Thyroid gland (tissue), 4 donors: ENCODE measurements at regions not wholly inside any gene's neighbourhood (a gene's known extent, or its start where the extent isn't known, plus 50 kb on each side); places are given as distances from the start of the nearest gene placed in this dataset.

Experiments
- DNase-seq, 2 donors: peaks; one replicate each; pipeline ENCODE4 v3.0.0-alpha.2; 2019
- H3K27ac ChIP-seq, 3 donors: fragments of 200-600 bp; sonication (generic); 1 replicate in 2 of 3; 2 replicates in 1 of 3; pipeline ENCODE4 v1.5.1; 2016 to 2019; ENCODE audit warnings: mild to moderate bottlenecking in 1 of 3, moderate library complexity in 1 of 3
- H3K27me3 ChIP-seq: fragments of 200-600 bp; sonication (generic); one replicate; pipeline ENCODE4 v1.5.1; 2019
- H3K36me3 ChIP-seq, 2 donors: fragments of 200-600 bp; sonication (generic); one replicate each; pipeline ENCODE4 v1.5.1; 2016 to 2019
- H3K4me1 ChIP-seq, 2 donors: fragments of 200-600 bp; sonication (generic); one replicate each; pipeline ENCODE4 v1.5.1; 2017 to 2019
- H3K4me3 ChIP-seq, 3 donors: fragments of 200-600 bp; sonication (generic); replicated peaks in 1 of 3; 1 replicate in 2 of 3; 2 replicates in 1 of 3; pipeline ENCODE4 v1.5.1; 2016; ENCODE audit warnings: mild to moderate bottlenecking in 1 of 3
- H3K9me3 ChIP-seq: fragments of 200-600 bp; sonication (generic); one replicate; pipeline ENCODE4 v1.5.1; 2017
- POLR2A ChIP-seq, 2 donors: fragments of 450-650 bp; IDR thresholded peaks; one replicate each; pipeline ENCODE4 v1.6.1; 2017; ENCODE audit warnings: antibody characterized with exemption in 2 of 2, mild to moderate bottlenecking in 2 of 2, moderate library complexity in 1 of 2
- WGBS, 2 donors: methylation state at CpG; one replicate each; pipeline ENCODE4 v1.1.5; 2017; 5-methylcytosine and 5-hydroxymethylcytosine counted together
- intact Hi-C: fragments of 100-400 bp; cut with DNase I; formaldehyde crosslinking; loops from one replicate; pipeline ENCODE4 v1.15.1; 2023
- TF ChIP-seq, protein P1 (sequence below), 6 experiments: fragments of 200-600 bp in 3 of 6; fragments of 450-650 bp in 3 of 6; sonication (generic) in 3 of 6; IDR thresholded peaks; one replicate each; pipeline ENCODE4 v1.5.1; 2016 to 2019; ENCODE audit warnings: antibody characterized with exemption in 6 of 6, mild to moderate bottlenecking in 2 of 6, inconsistent platforms in 1 of 6, moderate library complexity in 1 of 6

DNA sequence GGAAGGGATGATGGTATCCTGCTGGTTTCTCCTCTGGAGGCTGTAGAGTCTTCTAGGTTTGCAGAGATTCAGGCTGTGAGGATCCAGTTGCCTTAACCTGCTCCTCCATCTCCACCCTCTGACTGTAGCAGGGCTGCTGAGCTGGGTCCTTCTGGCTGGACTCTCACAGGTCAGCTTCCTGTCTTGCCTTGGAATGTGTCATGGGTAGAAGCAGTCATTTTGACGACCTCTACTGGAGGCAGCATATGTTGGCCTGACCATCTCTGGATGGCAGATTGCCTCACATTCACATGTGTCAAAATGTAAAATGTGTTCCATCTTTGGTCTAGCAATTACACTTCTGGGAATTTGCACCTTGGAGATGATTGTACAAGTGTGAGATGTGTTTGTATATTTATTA, 504.4 kb upstream of the EEF2KMT start:
- Histone ChIP-seq H3K4me3 (no peak overlapping the region), H3K27ac (no peak overlapping the region), H3K36me3 (no peaks in the 10 kb centered on the region), H3K4me1 (no peaks in the 10 kb centered on the region), H3K27me3 (no peaks in the 10 kb centered on the region), H3K9me3 (no peaks in the 10 kb centered on the region)
- TF ChIP-seq, protein P1, sequence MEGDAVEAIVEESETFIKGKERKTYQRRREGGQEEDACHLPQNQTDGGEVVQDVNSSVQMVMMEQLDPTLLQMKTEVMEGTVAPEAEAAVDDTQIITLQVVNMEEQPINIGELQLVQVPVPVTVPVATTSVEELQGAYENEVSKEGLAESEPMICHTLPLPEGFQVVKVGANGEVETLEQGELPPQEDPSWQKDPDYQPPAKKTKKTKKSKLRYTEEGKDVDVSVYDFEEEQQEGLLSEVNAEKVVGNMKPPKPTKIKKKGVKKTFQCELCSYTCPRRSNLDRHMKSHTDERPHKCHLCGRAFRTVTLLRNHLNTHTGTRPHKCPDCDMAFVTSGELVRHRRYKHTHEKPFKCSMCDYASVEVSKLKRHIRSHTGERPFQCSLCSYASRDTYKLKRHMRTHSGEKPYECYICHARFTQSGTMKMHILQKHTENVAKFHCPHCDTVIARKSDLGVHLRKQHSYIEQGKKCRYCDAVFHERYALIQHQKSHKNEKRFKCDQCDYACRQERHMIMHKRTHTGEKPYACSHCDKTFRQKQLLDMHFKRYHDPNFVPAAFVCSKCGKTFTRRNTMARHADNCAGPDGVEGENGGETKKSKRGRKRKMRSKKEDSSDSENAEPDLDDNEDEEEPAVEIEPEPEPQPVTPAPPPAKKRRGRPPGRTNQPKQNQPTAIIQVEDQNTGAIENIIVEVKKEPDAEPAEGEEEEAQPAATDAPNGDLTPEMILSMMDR (IDR thresholded peaks at IDR 0.05) = no peak
- no peak for TF ChIP-seq POLR2A (IDR thresholded peaks at IDR 0.05)
- intact Hi-C loops = loop anchor here (10.0 kb wide), 1 partner anchor 97 kb away; no protein-coding TSS in a partner anchor
- WGBS, 2 donors = 57 to 67% methylated on average over 1 of the region's 1 CpG
- no peak for DNase-seq

DNA sequence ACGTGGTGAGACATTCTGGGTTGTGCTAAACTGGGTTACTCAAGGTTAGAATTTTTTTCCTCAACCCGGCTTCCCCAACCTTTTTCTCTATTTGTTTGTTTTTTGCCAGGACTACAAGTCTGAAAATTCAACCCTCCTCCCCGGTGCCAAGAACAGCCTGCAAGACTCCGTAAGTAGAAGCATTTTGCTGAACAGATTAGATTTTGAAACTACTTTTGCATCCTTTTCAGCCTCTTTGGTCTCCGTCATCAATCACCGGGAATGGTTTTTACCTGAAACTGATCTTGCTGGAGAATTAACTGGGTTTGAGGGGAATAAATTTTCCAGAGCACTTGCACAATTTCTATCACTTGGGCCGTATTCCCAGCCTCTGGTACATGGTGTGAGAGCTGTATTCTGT, 501.2 kb upstream of the EEF2KMT start:
- intact Hi-C loops = no loop called here
- Histone ChIP-seq H3K27ac (no peak overlapping the region), H3K36me3 (no peaks in the 10 kb centered on the region), H3K27me3 (no peaks in the 10 kb centered on the region), H3K9me3 (no peaks in the 10 kb centered on the region), H3K4me3 (no peak overlapping the region), H3K4me1 (no peaks in the 10 kb centered on the region)
- peak in 1 of 2 donors; percentile 4 for DNase-seq
- 60 to 61% methylated on average over 7 of the region's 7 CpGs for WGBS, 2 donors
- TF ChIP-seq POLR2A (IDR thresholded peaks at IDR 0.05) = no peak
- TF ChIP-seq, protein P1 (IDR thresholded peaks at IDR 0.05) = no peak

DNA sequence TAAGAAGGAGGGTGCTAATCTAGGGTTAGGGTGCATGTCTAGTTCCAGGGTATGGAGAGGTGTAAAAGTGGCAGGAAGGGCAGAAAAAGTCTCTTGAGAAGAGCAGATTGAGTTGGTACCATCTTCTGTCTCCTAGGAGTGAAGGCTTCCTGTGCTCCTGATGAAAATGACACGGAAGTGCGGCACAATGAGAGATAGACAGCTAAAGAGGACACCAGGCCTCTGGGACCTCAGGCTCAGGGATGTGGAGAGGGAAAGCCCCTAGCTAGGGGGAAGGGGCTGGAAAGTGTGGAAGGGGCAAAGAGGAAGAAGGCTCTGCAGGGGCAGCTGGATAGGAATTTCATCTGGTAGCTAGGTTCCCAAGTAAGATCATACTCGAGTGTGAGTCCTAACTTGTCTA, 498.3 kb upstream of the EEF2KMT start:
- intact Hi-C loops = no loop called here

DNA sequence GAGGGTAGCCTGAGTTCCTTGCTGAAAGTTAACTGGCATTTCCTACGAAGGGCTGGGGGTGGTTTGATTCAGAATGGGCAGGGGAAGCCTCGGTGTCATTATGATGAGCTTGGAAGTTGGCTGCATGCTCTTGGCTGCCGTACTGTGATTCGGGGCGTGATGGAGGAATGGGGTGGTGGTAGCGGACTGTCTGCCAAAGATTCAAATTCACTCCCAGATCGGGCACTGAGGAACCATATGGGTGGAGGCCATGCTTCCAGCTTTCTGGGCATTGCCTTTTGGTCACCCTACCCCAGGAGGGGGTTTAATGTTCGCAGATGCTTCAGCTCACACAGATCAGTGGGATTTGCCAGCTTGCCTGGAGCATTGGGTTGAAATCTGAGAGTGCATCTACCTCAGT, 492.8 kb upstream of the EEF2KMT start:
- H3K36me3 ChIP-seq = no peaks in the 10 kb centered on the region
- H3K9me3 ChIP-seq = no peaks in the 10 kb centered on the region
- 85 to 88% methylated on average over 6 to 8 of the region's 8 CpGs for WGBS, 2 donors
- no peak for TF ChIP-seq POLR2A (IDR thresholded peaks at IDR 0.05)
- TF ChIP-seq, protein P1 (IDR thresholded peaks at IDR 0.05) = no peak
- no peaks in the 10 kb centered on the region for H3K27me3 ChIP-seq
- intact Hi-C loops = no loop called here
- no peaks in the 10 kb centered on the region for H3K4me1 ChIP-seq
- DNase-seq = no peak
- H3K4me3 ChIP-seq = no peak overlapping the region
- no peak overlapping the region for H3K27ac ChIP-seq

More for the DNA sequence above, 498.3 kb upstream of the EEF2KMT start:
- Histone ChIP-seq H3K27me3 (no peaks in the 10 kb centered on the region), H3K4me3 (no peak overlapping the region), H3K36me3 (no peaks in the 10 kb centered on the region), H3K27ac (no peak overlapping the region), H3K4me1 (no peaks in the 10 kb centered on the region), H3K9me3 (no peaks in the 10 kb centered on the region)
- no peak for DNase-seq
- no peak for TF ChIP-seq POLR2A (IDR thresholded peaks at IDR 0.05)
- TF ChIP-seq, protein P1 (IDR thresholded peaks at IDR 0.05) = no peak
- WGBS, 2 donors = 85 to 97% methylated on average over 3 of the region's 3 CpGs

DNA sequence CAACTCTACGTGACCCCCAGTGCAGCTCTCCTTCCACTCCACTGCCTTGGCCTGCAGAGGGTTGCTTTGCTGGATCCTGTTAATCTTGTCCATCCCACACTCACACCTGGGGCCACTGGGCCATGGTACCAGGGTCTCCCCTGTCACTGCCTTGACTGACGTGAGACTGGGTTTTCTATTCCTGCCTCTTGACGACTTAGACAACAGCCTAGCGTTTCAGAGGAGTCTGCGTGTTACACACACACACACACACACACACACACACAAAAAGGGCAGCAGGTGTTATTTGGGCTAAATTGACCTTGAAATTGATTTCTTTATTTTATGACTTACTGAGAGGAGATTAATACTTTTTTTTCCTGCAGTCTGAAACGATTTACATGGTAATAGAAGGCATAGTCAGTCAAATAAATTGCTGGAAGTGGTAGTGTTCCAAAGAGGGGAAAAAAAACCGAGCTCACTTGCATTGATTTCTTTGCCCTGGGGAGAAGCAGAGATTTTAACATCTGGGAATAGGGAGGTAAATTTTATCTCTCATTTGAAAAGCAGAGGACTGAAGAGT, 492.3 kb upstream of the EEF2KMT start:
- no peak overlapping the region for H3K27ac ChIP-seq
- no peaks in the 10 kb centered on the region for H3K9me3 ChIP-seq
- H3K36me3 ChIP-seq = no peaks in the 10 kb centered on the region
- intact Hi-C loops = no loop called here
- no peak overlapping the region for H3K4me3 ChIP-seq
- DNase-seq = no peak
- H3K27me3 ChIP-seq = no peaks in the 10 kb centered on the region
- TF ChIP-seq, protein P1 (IDR thresholded peaks at IDR 0.05) = no peak
- no peak for TF ChIP-seq POLR2A (IDR thresholded peaks at IDR 0.05)
- no peaks in the 10 kb centered on the region for H3K4me1 ChIP-seq
- WGBS, 2 donors = 60 to 62% methylated on average over 7 of the region's 7 CpGs
